HG03039 (cell line): ENCODE measurements at regions not wholly inside any gene's neighbourhood (a gene's known extent, or its start where the extent isn't known, plus 50 kb on each side); places are given as distances from the start of the nearest gene placed in this dataset.
"Not testable (repeated sequence)": the region's sequence is repeated elsewhere in the genome, so short reads cannot be mapped to it uniquely, and the experiment has no call there.

Source experiments
- ATAC-seq: cut with Tn5 transposase; IDR thresholded peaks from one replicate; pipeline ENCODE4 v1.9.1; 2021; ENCODE audit warnings: mild to moderate bottlenecking, moderate library complexity; ENCODE audit not compliant: unreplicated experiment

DNA sequence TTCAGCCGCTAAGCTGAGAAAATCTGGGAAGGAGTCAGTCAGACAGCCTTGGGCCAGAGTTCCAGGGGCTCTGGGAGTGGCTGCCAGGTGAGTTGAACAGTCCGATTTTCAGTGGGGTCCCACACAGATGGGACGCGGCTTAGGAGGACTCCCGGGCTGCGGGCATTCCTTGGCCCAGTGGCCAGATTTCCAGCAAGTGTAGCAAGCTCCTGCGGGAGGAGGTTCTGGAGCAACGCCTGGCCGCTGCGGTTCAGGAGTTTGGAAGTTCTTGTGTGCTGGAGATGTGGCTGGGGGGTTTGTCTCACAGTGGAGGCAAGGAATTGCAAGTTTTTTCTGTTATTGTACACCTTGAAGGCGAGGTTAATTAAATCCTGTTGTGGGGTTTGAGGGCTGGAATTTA lies 1020.1 kb upstream of the MANEA start:
- ATAC-seq = not testable (repeated sequence)

DNA sequence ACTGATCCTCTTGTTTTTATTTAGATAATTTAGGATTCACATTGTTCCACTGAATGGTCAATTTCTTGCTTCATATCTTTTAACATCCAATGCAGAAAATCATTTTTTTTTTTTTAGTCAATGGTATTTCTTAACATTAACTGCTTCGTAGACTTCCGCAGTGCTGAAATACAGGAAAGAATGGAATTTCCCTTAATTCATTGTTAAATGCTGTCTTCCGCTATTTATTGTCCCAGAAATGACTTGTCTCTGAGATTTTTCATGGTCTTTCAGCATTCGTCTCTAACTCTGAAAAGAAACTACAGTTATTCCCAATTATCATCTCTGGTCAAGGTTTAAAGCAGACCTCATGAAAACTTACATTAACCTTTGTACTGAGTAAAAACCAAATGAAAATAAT lies 1029.1 kb upstream of the MANEA start:
- no peak for ATAC-seq

DNA sequence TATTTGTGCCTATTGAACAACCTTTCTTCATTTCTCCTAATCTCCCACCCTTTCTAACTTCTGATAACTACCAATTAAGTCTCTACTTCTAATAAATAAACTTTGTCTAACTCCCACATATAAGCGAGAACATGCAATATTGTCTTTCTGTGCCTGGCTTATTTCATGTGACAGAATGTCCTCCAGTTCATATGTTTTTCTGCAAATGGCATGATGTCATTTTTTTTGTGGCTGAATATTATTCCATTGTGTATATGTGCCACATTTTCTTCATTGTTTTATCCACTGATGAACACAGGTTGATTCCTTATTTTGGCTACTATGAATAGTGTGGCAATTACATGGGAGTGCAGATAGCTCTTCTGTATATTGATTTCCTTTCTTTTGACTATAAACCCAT lies 1041.5 kb upstream of the MANEA start:
- no peak for ATAC-seq

DNA sequence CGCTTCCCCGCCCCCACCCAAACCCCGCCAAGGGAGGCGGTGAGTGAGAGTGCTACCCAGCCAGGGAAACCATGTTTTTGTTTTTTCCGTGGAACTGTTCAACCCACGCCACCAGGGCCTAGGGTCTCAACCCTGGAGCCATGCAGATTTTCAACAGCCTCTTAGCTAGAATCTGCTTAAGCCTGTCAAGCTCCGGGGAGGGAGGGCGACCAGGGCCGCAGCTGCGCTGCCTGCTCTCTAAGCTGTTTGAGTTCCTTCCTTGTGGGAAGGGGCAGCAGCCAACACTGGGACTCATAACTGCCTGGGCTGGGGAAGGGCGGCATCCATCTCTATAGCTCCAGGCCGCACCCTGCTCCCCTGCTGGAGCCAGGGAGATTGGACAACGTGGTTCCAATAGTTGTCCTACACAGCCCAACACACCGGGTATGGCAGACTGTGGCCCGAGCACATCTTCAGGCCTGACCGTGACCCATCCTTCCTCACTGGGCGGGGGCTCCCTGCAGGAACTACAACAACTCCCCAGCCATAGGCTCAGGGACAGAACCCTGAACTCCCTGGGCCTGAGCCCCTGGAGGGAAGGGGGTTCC lies 1065.7 kb upstream of the MANEA start:
- no peak for ATAC-seq

DNA sequence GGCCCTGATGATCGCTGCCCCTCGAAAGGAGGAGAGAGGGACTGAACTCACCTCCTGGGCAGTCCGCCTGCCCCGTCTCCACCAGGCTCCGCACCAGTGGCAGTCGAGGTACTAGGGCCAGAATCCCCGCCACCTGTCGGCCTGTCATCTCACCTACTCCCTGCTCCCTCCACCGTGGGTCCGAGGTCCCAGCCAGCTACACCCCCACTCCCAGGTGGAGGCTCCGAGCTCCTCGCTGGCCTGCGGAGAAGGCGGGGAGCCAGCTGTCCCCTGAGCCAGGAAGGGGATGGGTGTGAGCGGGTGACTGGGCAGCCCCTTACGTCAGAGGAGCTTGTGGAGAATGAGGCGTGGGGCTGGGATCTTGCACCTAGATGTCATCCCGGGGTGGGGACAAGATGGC lies 1066.5 kb upstream of the MANEA start:
- no peak for ATAC-seq

DNA sequence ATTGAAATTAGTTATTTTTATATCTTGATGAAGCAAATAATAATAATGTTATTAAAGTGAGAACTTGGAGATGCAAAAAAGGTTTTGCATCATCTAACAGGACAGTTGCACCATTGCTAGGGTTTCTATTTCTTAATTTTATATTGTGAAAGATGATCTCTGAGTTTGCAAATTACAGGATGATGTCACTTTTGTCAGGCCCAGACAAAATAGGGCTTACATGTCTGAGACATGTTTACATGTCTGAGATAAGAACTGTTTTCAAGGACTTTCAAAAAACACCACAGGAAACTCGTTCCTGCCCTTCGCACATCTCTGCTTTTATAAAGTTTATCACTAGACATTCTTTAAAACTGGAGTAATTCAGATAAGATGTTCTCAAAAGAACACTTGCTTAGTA lies 1075.8 kb upstream of the MANEA start:
- no peak for ATAC-seq

DNA sequence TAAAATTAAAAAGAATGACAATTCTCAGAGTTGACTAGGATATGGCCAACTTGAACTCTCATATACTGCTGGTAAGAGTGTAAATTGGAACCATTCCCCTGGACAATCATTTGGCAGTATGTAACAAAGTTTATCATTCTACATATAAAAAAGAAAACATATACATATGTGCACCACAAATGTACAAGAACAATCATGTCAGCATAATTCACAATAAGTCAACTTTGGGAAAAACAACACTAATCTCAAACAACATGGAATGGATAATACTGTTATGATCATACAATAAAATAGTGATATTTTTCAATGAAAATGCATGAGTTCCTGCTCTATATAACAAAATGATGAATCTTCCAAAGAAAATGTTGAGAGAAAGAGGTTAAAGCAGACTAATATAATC lies 1078.7 kb upstream of the EPHA7 start:
- ATAC-seq = no peak

DNA sequence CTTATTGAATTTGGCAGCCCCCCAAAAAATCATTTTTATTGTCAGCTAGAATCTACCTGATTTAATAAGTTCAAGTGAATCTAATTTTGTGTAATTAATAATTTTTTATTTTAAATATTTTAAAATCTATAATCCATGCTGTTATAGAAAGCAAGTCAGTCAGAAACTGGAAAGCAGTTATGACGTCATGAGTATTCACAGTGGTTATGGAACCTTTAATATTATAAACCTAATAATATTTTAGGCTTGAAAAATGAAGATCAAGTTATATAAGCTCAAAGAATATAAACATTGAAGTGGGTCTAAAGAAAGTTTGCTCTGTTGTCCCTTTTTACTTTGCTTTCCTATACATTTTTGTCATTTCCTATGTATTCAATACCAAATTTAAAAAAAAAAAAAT lies 1075.1 kb upstream of the EPHA7 start:
- no peak for ATAC-seq

DNA sequence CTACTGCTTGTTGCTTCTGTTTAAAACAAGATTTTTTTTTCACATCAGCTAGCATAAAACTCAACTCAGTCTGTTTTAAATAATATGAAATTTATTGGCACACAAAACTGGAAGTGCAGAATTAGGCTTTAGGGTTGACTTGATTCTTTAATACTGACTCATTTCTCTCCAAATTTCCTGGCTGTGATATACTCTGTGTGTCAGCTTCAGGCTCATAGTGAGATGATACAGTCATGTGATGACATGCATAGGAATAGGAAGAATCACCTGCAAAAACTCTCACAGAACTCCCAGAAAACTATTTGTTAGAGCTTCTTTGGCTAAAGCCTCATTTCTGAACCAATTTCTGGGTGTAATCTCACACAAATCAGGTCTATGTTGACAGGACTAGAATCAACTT lies 1068.0 kb upstream of the EPHA7 start:
- ATAC-seq = no peak

DNA sequence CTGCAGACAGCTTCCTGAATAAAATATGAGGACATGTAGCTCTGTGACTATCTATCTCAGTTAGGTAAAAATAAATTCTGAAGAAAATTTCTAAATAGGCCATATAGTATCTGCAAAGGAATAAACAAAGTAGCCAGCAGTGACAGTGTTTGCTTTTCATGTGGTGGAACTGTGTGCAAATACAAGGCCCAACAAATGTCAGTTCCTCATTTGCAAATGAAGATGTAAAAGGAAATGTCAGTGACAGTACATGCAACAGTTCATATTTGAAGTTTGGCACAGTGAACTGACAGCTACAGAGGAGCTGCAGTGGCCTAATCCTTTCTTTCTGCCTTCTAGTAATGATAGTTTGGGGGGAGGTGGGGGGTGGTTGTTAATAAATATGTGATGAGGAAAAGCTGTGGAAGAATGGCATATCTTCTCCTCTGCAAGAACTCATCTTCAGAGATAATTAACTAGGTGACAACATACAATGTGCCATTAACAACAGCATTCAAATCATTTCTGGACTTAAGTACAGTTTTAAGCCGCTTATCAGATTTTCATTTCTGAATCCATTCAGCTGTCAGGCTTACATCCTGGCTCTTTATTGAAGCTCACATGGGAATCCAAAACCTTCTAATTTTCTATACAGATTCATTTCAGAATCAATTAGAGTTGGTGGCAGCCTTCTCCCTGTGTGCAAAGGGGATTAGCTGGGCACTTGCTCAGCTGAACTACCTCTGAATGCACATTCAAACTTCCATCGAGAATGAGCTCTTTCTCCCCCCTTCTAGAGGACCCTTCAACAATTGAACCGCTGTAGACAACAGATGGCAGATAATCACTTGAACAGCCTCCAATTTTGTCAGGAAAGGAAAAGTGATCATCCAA lies 1059.0 kb upstream of the EPHA7 start:
- no peak for ATAC-seq

DNA sequence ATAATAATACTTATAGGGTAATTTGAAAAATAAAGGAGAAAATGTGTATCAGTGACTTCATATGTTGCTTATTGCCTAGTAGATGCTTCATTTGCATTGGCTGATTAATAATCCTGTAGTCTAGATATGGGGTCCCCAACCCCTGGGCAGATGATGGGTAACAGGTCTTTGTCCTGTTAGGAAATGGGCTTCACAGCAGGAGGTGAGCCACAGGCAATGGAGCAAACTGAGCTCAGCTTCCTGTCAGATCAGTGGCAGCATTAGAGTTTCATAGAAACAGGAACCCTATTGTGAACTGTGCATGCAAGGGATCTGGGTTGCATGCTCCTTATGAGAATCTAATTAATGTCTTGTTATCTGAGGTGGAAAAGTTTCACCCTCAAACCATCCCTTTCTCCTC lies 1049.5 kb upstream of the EPHA7 start:
- ATAC-seq = no peak

DNA sequence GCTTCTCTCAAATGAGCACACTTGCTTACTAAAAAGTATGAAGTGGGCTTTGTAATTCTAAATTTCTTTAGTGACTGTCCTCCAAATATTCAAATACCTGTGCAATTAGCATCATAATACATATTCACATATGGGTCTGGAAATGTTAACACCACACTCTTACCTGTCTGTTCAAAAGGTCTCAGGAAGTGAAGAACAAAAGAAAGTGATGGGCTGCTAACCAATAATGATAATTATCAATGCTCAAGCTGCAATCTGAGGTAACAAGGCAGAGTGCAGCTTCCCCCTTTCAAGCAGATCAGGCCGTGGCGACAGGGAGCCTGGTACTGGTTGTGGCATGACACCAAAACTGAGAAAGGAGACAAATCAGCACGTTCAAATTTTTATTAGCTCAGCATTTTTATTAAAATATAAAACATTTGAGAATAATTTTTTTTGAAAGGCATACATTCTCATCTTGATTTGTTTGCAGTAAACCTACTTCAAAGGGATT lies 1044.7 kb upstream of the EPHA7 start:
- no peak for ATAC-seq

DNA sequence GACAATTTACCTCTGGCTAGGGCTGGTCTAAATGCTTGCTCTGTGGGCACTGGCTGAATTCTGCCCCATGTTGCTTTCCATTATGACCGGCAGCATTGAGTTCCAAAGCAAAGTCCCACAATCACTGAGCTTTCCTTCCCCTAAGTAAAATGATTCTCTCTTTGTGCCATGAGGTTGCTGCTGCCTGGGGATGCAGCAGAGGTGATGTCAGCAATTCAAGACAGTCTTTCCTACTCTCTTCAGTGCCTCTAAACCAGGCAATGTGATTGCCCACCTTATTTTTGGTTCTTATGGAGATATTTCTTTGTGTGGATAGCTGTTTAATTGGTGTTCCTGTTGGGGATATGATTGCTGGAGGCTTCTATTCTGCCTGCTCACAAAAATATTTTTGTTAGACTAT lies 1043.9 kb upstream of the EPHA7 start:
- no peak for ATAC-seq

DNA sequence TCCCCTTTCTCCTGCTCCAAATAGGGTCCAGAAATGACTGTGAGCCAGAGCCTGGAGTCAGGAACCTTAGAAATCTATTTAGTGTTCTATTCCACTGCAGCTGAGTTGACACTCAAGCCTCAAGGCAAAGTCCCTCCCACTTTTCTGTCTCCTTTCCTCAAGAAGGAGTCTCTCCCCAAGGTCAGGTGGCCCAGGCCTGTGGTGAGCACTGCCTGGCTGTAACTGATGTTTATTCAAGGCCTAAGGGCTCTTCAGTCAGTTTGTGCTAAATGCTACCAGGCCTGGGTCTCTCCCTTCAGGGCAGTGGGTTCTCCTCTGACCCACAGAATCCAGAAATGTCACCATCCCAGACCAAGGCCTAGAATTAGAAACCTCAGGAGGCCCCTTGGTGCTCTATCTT lies 1042.9 kb upstream of the EPHA7 start:
- ATAC-seq = no peak

DNA sequence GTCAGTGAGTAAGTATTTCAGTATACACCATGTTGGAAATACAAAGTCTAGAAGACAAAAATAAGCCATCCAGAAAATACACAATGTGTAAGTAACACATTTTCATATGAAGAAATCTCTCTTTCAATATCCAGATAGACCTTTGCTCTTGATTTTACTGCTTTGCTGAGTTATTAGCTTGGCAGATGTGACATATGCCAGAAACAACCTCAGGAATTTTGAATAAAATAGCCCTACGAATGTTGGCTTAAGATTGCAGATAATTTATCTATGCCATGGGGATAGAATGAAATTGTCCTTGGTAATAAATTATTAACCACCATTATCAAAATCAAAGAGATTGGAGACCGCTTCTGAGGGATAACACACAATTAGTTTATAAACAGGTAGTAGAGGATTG lies 1036.9 kb upstream of the EPHA7 start:
- no peak for ATAC-seq

DNA sequence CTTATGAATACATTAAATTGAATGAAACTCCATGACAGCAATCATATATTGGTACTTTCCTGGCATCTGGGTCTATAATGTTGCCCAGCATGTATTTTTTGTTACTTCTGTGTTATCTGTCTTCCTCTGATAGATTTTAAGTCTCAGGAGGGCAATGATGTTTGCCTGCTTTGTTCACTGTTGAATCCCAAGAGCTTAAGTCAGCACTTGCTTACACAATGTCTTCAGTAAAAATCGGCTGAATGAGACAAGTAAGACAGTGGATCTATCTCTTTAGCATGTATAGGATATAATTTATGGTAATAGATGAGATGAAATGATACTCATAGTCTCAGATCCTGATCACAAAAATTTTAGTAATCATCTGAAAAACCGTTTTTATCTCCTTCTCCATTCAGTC lies 1034.9 kb upstream of the EPHA7 start:
- no peak for ATAC-seq

DNA sequence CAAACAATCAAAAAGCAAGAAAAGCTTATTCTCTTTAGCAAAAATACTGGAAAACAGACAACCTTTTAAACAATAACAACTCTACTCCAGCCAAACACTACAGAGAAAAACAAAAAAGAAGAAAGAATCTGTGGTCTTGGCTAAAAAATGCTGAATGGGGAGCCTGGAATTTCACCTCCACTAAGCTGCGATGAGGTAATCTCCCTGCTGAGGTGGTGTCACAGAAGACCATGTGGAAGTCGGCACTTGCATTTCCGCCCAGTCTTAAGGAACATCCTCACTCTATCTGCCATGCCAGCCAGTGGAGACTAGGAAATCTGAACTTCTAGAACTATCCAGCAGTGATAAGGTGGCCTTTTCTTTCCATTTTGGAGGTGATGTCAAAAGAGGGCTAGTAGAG lies 1026.8 kb upstream of the EPHA7 start:
- no peak for ATAC-seq

DNA sequence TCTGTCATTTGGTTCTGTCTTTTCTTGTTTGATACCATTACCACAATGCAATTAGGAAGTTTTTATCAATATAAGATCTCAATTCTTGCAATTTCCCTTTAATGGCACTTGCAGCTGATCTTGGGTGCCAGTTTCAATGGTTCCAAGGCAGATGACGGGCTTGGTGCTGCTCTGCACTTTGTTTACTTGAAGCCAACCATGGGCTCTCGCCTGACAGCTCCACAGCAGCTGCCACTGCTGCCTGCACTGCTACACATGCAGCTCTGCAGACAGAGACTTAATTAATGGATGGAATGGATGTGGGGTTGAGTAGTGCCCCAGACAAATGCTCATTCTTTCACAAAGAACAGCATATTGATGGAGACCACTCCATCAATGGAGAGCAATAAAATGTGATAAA lies 1024.3 kb upstream of the EPHA7 start:
- no peak for ATAC-seq

DNA sequence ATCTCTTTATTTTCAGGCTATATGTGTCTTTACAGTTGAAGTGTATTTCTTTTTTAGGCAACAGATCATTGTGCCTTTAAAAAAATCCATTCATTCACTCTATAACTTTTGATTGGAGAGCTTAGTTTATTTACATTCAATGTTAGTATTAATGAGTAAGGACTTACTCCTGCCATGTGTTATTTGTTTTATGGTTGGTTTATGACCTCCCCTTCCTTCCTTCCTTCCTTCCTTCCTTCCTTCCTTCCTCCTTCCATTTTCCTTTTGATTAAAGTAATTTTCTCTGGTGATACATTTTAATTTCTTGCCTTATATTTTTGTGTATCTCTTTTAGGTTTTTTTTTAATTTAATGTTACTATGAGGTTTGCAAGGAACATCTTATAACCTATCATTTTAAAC lies 1005.3 kb upstream of the EPHA7 start:
- no peak for ATAC-seq

DNA sequence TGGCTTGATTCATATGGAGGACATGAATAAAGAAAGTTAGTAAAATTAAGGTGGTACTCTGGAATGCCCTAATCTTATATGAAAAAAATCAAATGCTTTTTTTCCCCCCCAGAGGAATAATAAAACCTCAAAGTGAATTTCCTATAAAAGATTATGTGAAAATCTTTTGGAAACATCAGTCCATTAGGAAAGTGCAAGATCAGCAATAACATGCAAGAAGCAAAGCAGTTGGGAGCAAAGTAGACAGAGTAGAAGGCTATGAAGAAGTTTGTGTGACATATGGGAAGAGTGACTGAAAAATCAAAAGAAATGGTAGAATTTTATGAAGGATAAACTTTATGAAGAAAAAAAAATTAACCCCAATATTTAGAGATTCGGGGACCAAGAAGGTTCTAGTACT lies 998.0 kb upstream of the EPHA7 start:
- no peak for ATAC-seq

DNA sequence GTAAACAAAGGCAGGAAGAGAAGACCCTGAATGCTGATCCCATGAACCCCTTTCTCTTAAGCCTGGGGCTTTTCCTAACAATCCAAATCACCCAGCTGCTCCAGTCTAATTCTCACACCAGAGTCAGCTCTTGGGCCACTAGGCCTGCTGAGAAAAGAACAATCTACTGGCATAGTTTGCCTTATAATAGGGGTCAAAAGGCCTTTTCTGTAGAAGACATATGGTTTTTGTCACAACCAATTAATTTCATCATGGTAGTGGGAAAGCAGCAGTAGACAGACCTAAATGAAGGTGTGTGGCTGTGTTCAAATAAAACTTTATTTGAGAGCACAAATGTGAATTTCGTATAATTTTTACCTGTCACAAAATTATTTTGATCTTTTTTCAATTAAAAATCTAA lies 994.7 kb upstream of the EPHA7 start:
- no peak for ATAC-seq

DNA sequence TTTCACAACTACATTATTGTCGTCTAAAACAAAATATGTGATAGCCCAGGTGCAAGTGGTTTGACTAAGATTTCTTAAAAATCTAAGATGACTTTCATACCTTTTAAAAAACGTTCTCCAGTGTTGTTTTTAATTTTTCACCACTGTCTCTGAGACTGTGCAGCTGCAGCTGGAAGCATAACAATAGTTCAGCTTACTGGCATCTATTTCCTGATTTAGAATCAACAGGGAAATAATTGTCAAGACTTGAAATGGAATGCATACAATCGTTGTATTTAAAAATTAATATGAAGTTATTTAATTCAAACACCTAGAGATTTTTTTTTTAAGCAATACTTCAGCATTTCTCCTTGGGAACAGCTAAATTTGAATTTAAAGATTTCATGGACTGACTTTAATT lies 982.0 kb upstream of the EPHA7 start:
- no peak for ATAC-seq

DNA sequence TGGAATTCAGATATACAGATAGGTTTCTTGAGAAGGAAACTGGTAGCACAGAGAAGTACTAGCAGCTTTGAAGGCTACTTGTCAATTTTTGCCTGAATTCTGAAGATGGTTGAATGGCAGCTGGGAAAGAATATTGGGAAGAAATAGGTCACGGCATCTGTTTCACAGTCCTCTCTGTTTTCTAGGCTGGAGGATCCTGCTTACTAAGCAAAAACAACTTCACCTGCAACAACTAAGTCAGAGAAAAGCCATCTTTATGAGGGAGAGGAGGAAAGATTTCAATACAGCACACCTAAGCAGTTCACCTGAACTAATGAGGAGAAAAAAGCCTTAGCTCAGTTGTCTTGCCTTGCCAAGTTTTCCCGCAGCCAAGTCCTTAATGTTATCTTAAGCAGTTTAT lies 975.5 kb upstream of the EPHA7 start:
- ATAC-seq = no peak
